IMR-90 (cell line): ENCODE measurements at regions not wholly inside any gene's neighbourhood (a gene's known extent, or its start where the extent isn't known, plus 50 kb on each side); places are given as distances from the start of the nearest gene placed in this dataset.

Experiments used
- ATAC-seq: fragments of 200-7000 bp; cut with Tn5 transposase; 2 replicates; pipeline ENCODE4 v1.9.1; 2020; ENCODE audit warnings: low read depth, mild to moderate bottlenecking, moderate library complexity
- BruUV-seq: library from RNA; stranded (reverse); fragments of 400-500 nt; replicated peaks from 2 replicates; lab custom pipeline; 2021; lab: Mats Ljungman, UMichigan
- CTCF ChIA-PET: fragments of 300-600 bp; formaldehyde crosslinking; extraction: SDS; loops from one replicate; lab custom pipeline; 2021; ENCODE audit warnings: antibody characterized with exemption; lab: Yijun Ruan, JAX
- POLR2A ChIA-PET: fragments of 300-600 bp; sonication (Branson Sonifier 250); formaldehyde crosslinking; loops from one replicate; lab custom pipeline; 2022; ENCODE audit warnings: antibody characterized with exemption; ENCODE audit not compliant: unreplicated experiment; lab: Charles Lee
- DNase-seq: peaks from one replicate; pipeline ENCODE4 v3.0.0; 2013
- H2AFZ ChIP-seq: replicated peaks from 2 replicates; pipeline ENCODE3; 2013; ENCODE audit warnings: low read length, mild to moderate bottlenecking; ENCODE audit not compliant: poor library complexity
- H2AK5ac ChIP-seq: 2 replicates; pipeline ENCODE4 v1.6.1; 2013; ENCODE audit warnings: low read depth, low read length, inconsistent platforms
- H2AK9ac ChIP-seq: replicated peaks from 2 replicates; pipeline ENCODE3; 2013; ENCODE audit warnings: mild to moderate bottlenecking, low read depth, low read length, moderate library complexity; ENCODE audit not compliant: poor library complexity
- H2BK120ac ChIP-seq: 2 replicates; pipeline ENCODE4 v1.6.1; 2013; ENCODE audit warnings: low read depth, low read length, inconsistent platforms
- H2BK15ac ChIP-seq: 3 replicates; pipeline ENCODE4 v1.6.1; 2013; ENCODE audit warnings: low read depth, low read length, inconsistent platforms
- H2BK20ac ChIP-seq: 2 replicates; pipeline ENCODE4 v1.6.1; 2013; ENCODE audit warnings: low read depth, mild to moderate bottlenecking, inconsistent platforms, low read length, moderate library complexity
- H2BK5ac ChIP-seq: 2 replicates; pipeline ENCODE4 v1.6.1; 2013; ENCODE audit warnings: mild to moderate bottlenecking, low read depth, low read length, inconsistent platforms; ENCODE audit not compliant: poor library complexity, severe bottlenecking
- H3K14ac ChIP-seq: replicated peaks from 2 replicates; pipeline ENCODE4 v1.6.1; 2013; ENCODE audit warnings: low read depth, low read length, inconsistent platforms
- H3K18ac ChIP-seq: 2 replicates; pipeline ENCODE4 v1.6.1; 2013; ENCODE audit warnings: low read depth, low read length, control low read depth
- H3K23ac ChIP-seq: 2 replicates; pipeline ENCODE4 v1.6.1; 2013; ENCODE audit warnings: low read depth, low read length, inconsistent platforms
- H3K27ac ChIP-seq: 2 replicates; pipeline ENCODE4 v1.5.1; 2013; ENCODE audit warnings: mild to moderate bottlenecking, control low read depth, low read length; ENCODE audit not compliant: insufficient read depth
- H3K27me3 ChIP-seq: 2 replicates; pipeline ENCODE4 v1.6.1; 2013; ENCODE audit warnings: low read length; ENCODE audit not compliant: control insufficient read depth, insufficient read depth
- H3K36me3 ChIP-seq: 2 replicates; pipeline ENCODE4 v1.6.1; 2013; ENCODE audit warnings: low read length, mixed read lengths; ENCODE audit not compliant: control insufficient read depth, insufficient read depth
- H3K4ac ChIP-seq: 2 replicates; pipeline ENCODE4 v1.6.1; 2013; ENCODE audit warnings: low read depth, low read length, inconsistent platforms
- H3K4me1 ChIP-seq: 2 replicates; pipeline ENCODE4 v1.6.1; 2013; ENCODE audit warnings: low read length, mixed read lengths; ENCODE audit not compliant: control insufficient read depth, insufficient read depth
- H3K4me2 ChIP-seq: 2 replicates; pipeline ENCODE4 v1.6.1; 2013; ENCODE audit warnings: low read depth, mild to moderate bottlenecking, control low read depth, low read length, moderate library complexity
- H3K4me3 ChIP-seq: 2 replicates; pipeline ENCODE4 v1.5.1; 2013; ENCODE audit warnings: low read depth, mild to moderate bottlenecking, control low read depth, low read length, moderate library complexity; ENCODE audit not compliant: insufficient read depth
- H3K56ac ChIP-seq: 2 replicates; pipeline ENCODE4 v1.6.1; 2013; ENCODE audit warnings: low read length, inconsistent platforms; ENCODE audit not compliant: insufficient read depth; ENCODE audit errors: extremely low read depth
- H3K79me1 ChIP-seq, 2 experiments: 2 replicates each; pipeline ENCODE4 v1.6.1; 2013; ENCODE audit warnings: low read length in 2 of 2, inconsistent platforms in 1 of 2, low read depth in 1 of 2
- H3K9ac ChIP-seq: 2 replicates; pipeline ENCODE4 v1.6.1; 2013; ENCODE audit warnings: low read depth, low read length, control low read depth
- H3K9me1 ChIP-seq: 2 replicates; pipeline ENCODE4 v1.6.1; 2013; ENCODE audit warnings: low read length, inconsistent platforms; ENCODE audit not compliant: insufficient read depth
- H3K9me3 ChIP-seq: 2 replicates; pipeline ENCODE4 v1.6.1; 2013; ENCODE audit warnings: low read length; ENCODE audit not compliant: control insufficient read depth, insufficient read depth
- H4K20me1 ChIP-seq: 2 replicates; pipeline ENCODE4 v1.6.1; 2013; ENCODE audit warnings: low read length, inconsistent platforms; ENCODE audit not compliant: insufficient read depth
- H4K5ac ChIP-seq: 2 replicates; pipeline ENCODE4 v1.6.1; 2013; ENCODE audit warnings: mild to moderate bottlenecking, low read depth, low read length, control low read depth
- H4K8ac ChIP-seq, 2 experiments: 2 replicates each; pipeline ENCODE4 v1.6.1; 2013; ENCODE audit warnings: low read depth in 2 of 2, low read length in 2 of 2, control low read depth in 1 of 2, inconsistent platforms in 1 of 2
- H4K91ac ChIP-seq: 2 replicates; pipeline ENCODE4 v1.6.1; 2013; ENCODE audit warnings: low read depth, low read length, inconsistent platforms; ENCODE audit not compliant: insufficient read depth
- BHLHE40 ChIP-seq: fragments of 150-350 bp; IDR thresholded peaks from 2 replicates; pipeline ENCODE4 v1.6.1; 2016; ENCODE audit warnings: mild to moderate bottlenecking, low read depth, low read length
- NFE2L2 ChIP-seq: fragments of 150-350 bp; IDR thresholded peaks from 2 replicates; pipeline ENCODE4 v1.6.1; 2016; ENCODE audit warnings: low read depth, mild to moderate bottlenecking, low read length
- RAD21 ChIP-seq: IDR thresholded peaks from 2 replicates; pipeline ENCODE4 v1.6.1; 2012; ENCODE audit warnings: low read length, improper control_type of control experiment
- RCOR1 ChIP-seq: IDR thresholded peaks from 2 replicates; pipeline ENCODE4 v1.6.1; 2012; ENCODE audit warnings: mild to moderate bottlenecking, low read length, improper control_type of control experiment; ENCODE audit not compliant: insufficient replicate concordance
- SMC3 ChIP-seq: fragments of 150-350 bp; IDR thresholded peaks from 2 replicates; pipeline ENCODE4 v1.6.1; 2016; ENCODE audit warnings: low read depth, mild to moderate bottlenecking, antibody characterized with exemption, low read length, moderate library complexity
- dilution Hi-C: fragments of 300-500 bp; cut with HindIII; formaldehyde crosslinking; loops from one replicate; pipeline ENCODE4 v1.14.3; 2018; ENCODE audit warnings: low sequenced_read_pairs; ENCODE audit not compliant: unreplicated experiment
- in situ Hi-C: fragments of 300-500 bp; cut with MboI; formaldehyde crosslinking; loops from 3 replicates; pipeline ENCODE4 v1.14.3; 2019; ENCODE audit warnings: low sequenced_read_pairs, inconsistent platforms, mixed read lengths
- intact Hi-C: fragments of 100-400 bp; cut with micrococcal nuclease; formaldehyde crosslinking; loops from 2 replicates; pipeline ENCODE4 v1.10.0; 2022
- TF ChIP-seq, protein P1 (sequence below): fragments of 150-350 bp; IDR thresholded peaks from 2 replicates; pipeline ENCODE4 v1.6.1; 2017; ENCODE audit warnings: mild to moderate bottlenecking, antibody characterized with exemption, low read length, low read depth
- TF ChIP-seq, protein P2 (sequence below): fragments of 150-350 bp; IDR thresholded peaks from 2 replicates; pipeline ENCODE4 v1.6.1; 2016; ENCODE audit warnings: low read depth, mild to moderate bottlenecking, low read length, moderate library complexity, borderline replicate concordance

DNA sequence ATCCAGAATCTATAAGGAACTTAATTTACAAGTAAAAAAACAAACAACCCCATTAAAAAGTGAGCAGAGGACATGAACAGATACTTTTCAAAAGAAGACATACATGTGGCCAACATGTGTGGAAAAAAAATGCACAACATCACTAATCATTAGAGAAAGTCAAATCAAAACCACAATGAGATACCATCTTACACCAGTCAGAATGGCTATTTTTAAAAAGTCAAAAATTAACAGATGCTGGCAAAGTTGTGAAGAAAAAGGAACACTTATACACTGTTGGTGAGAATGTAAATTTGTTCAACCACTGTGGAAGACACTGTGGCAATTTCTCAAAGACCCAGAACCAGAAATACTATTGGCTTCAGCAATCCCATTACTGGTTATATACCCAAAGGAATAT lies 830.0 kb upstream of the ALCAM start:
- H4K91ac ChIP-seq: no peak overlapping the region
- no peak overlapping the region for H2BK20ac ChIP-seq
- H3K36me3 ChIP-seq: no peaks in the 10 kb centered on the region
- TF ChIP-seq, protein P1, sequence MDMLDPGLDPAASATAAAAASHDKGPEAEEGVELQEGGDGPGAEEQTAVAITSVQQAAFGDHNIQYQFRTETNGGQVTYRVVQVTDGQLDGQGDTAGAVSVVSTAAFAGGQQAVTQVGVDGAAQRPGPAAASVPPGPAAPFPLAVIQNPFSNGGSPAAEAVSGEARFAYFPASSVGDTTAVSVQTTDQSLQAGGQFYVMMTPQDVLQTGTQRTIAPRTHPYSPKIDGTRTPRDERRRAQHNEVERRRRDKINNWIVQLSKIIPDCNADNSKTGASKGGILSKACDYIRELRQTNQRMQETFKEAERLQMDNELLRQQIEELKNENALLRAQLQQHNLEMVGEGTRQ: no peak
- no peak for TF ChIP-seq SMC3
- no peak for TF ChIP-seq BHLHE40
- TF ChIP-seq RAD21: no peak
- TF ChIP-seq NFE2L2: no peak
- TF ChIP-seq, protein P2, sequence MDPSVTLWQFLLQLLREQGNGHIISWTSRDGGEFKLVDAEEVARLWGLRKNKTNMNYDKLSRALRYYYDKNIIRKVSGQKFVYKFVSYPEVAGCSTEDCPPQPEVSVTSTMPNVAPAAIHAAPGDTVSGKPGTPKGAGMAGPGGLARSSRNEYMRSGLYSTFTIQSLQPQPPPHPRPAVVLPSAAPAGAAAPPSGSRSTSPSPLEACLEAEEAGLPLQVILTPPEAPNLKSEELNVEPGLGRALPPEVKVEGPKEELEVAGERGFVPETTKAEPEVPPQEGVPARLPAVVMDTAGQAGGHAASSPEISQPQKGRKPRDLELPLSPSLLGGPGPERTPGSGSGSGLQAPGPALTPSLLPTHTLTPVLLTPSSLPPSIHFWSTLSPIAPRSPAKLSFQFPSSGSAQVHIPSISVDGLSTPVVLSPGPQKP: no peak
- no peak for TF ChIP-seq RCOR1
- H3K14ac ChIP-seq: no peak overlapping the region
- no peak overlapping the region for H3K4me2 ChIP-seq
- no peaks in the 10 kb centered on the region for H4K20me1 ChIP-seq
- no peaks in the 10 kb centered on the region for H3K27me3 ChIP-seq
- H2AFZ ChIP-seq: no peak overlapping the region
- H2AK9ac ChIP-seq: no peak overlapping the region
- ChIA-PET POLR2A (no interaction called here), CTCF (no interaction called here)
- ATAC-seq (no peak), DNase-seq (no peak)
- H3K4me1 ChIP-seq: no peaks in the 10 kb centered on the region
- no peaks in the 10 kb centered on the region for H3K79me1 ChIP-seq
- intact Hi-C loops (no loop called here), dilution Hi-C loops (no loop called here), in situ Hi-C loops (no loop called here)
- H4K8ac ChIP-seq: no peak overlapping the region
- BruUV-seq: no TSS peak
- no peak overlapping the region for H3K9ac ChIP-seq
- no peak overlapping the region for H4K5ac ChIP-seq
- no peak overlapping the region for H3K4ac ChIP-seq
- no peak overlapping the region for H3K56ac ChIP-seq
- H2BK120ac ChIP-seq: no peak overlapping the region
- no peak overlapping the region for H3K4me3 ChIP-seq
- H2BK15ac ChIP-seq: no peak overlapping the region
- no peaks in the 10 kb centered on the region for H3K9me3 ChIP-seq
- no peak overlapping the region for H3K23ac ChIP-seq
- H3K18ac ChIP-seq: no peak overlapping the region
- no peak overlapping the region for H3K27ac ChIP-seq
- H3K9me1 ChIP-seq: no peaks in the 10 kb centered on the region
- H2BK5ac ChIP-seq: no peak overlapping the region
- no peak overlapping the region for H2AK5ac ChIP-seq
